GM19328 (cell line): ENCODE measurements at regions not wholly inside any gene's neighbourhood (a gene's known extent, or its start where the extent isn't known, plus 50 kb on each side); places are given as distances from the start of the nearest gene placed in this dataset.

Experiments
- ATAC-seq: cut with Tn5 transposase; IDR thresholded peaks from one replicate; pipeline ENCODE4 v1.9.1; 2021; ENCODE audit warnings: mild to moderate bottlenecking, moderate library complexity; ENCODE audit not compliant: unreplicated experiment

- ATAC-seq = no peak
Measured at GRCh38 chr1:219367496-219367895, 193.8 kb downstream of the LYPLAL1 start.

GRCh38 chr1:219365451-219365850 lies 191.8 kb downstream of the LYPLAL1 start:
- ATAC-seq = no peak

GRCh38 chr1:219362702-219363101 lies 189.0 kb downstream of the LYPLAL1 start:
- ATAC-seq = no peak

GRCh38 chr1:219359126-219359525 lies 185.4 kb downstream of the LYPLAL1 start:
- ATAC-seq = no peak

DNA sequence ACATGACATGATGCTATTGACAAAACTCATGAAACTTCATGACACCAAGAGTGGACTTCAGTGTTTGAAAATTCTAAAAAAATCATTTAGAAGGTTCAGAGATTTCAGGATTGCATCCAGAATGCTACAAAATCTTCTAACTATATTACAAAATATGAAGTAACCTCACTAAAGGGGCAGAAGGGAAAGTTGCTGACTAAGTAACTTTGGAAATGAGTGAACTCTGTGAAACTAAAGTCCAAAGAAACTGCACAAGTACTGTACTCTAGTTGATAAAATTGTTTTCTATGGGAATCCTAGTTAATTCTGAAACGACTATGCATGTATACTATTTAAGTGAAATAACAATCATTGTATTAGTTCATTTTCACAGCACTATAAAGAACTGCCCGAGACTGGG lies 184.4 kb downstream of the LYPLAL1 start:
- ATAC-seq = no peak

GRCh38 chr1:219354962-219355361 lies 181.3 kb downstream of the LYPLAL1 start:
- ATAC-seq = no peak

- no peak for ATAC-seq
Measured at GRCh38 chr1:219352961-219353651, 179.4 kb downstream of the LYPLAL1 start.

DNA sequence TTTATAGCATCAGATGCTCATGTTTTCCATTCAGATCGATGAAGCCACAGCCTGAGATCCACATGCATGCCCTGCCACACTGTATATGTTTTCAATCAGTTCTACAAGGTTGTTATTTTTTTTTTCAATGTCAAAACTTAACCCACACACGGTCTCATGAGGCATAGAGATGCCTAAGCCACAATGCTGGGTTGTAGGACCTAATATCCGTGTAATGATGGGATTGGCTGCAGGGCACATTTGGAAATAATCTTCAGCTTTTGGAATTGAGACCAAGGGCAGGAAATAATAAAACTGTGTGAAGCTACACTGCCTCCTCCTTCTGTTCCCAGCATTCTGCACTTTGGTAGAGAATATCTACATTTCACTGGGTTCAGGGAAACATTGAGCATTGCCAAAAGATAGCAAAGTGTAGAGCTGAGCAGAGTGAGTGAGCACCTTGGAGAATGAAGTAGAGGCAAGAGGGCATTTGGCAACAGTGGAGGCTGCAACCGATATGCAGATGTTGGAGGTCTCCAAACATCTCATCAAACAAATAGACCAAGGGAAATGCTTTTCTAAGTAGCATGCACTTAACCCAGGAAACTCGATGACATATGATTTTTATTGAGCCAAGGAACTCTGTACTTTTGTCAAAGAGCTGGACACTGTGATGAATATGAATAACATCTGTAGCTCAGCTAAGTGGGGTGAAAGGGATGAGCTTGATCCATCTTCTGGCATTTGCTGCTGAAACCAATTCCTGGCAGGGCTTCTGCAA lies 176.7 kb downstream of the LYPLAL1 start:
- ATAC-seq = no peak

GRCh38 chr1:219347921-219348391 lies 174.3 kb downstream of the LYPLAL1 start:
- ATAC-seq = no peak

DNA sequence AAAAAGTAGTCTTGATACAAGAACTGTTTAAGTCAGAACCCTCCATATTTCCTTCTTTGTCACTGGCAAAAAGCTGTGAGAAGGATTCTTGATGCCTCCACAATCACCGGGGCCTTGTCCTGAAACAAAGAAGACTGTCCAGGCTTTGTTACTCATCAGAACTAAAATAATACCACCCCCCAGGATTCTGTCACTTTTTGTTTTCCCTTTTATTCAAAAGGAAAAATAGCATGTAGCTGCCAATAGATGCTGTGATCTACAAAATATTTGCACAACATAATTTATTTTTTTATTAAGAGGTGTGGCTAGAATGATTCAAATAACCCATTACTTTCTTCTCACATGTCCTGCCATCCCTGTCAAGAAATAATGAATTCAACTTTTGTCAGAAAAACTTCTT lies 173.7 kb downstream of the LYPLAL1 start:
- no peak for ATAC-seq

GRCh38 chr1:219345953-219346352 lies 172.3 kb downstream of the LYPLAL1 start:
- ATAC-seq = no peak

- ATAC-seq = no peak
Measured at GRCh38 chr1:219342836-219343235, 169.2 kb downstream of the LYPLAL1 start.

GRCh38 chr1:219340796-219341195 lies 167.1 kb downstream of the LYPLAL1 start:
- no peak for ATAC-seq

DNA sequence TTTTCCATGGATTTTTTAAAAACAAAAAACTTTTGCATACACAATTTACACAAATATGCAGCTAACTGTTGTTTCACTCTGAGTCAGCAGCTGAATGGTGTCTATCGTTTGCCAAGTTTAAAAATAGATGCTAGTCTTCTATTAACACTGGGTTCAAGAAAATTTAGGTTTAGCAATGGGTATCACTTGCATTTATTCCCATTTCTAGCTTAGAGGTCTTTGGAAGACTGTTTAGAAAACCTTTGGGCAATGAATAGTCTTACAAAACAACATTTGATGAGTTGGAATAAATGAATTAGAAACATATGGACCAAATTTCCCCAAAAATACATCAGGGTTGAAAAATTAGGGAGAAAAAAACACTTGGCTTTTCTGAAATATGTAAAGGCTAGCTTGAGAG lies 165.8 kb downstream of the LYPLAL1 start:
- no peak for ATAC-seq

DNA sequence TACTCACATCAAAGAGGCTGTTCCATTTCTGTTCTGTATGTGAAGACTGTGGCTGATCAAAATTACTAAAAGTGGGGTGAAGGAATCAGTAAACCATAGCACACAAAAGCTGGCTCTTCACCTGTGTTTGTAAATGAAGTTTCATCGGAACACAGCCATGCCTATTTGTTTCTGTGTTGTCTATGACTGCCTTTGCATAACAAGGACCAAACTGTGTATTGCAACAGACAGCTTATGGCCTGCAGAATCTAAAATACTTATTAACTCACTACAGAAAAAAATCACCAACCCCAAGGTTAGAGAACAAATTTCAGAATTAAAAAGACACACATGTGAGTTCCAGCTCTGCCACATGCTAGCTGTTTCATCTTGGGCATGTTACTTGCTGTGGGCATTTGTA lies 163.9 kb downstream of the LYPLAL1 start:
- ATAC-seq = no peak

GRCh38 chr1:219333626-219334025 lies 159.9 kb downstream of the LYPLAL1 start:
- no peak for ATAC-seq

- no peak for ATAC-seq
Measured at GRCh38 chr1:219331424-219331823, 157.7 kb downstream of the LYPLAL1 start.

GRCh38 chr1:219330669-219331068 lies 157.0 kb downstream of the LYPLAL1 start:
- no peak for ATAC-seq

DNA sequence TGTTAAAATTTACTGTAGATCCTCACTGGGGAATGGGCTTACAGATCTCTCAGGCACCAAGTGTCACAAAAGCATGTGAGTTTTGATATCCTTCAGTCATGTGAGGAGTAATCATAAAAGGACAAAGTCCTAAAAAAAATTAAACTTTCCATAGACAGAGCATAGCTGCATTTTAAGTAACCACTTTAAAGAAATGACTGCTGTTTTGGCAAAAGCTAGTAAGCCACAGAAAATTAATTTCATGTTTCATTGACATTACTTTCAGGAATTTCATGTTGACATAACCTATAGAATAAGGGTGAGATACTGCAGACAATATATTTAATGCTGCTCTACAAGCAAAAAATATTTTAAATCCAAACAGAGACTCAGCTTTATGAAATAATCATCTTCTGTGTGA lies 156.3 kb downstream of the LYPLAL1 start:
- ATAC-seq = no peak

DNA sequence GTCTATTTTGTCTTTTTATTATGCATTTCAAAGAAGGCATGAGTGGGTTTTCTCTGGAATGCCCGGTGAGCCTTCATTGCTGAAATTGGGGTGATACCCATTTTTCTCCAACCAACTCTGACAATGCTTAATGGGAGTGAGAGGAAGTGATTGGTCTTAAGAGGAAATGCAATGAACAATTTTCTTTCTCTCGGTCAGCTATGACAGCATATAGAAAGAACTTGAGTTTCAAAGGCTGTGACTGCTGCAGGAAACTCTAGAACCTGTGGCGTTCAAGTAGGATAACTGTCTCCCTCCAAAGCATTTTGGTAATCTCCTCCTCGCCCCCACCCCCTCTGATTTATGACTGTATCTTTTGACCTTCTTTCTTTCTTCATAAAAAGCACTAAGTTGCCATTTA lies 155.9 kb downstream of the LYPLAL1 start:
- ATAC-seq = no peak

DNA sequence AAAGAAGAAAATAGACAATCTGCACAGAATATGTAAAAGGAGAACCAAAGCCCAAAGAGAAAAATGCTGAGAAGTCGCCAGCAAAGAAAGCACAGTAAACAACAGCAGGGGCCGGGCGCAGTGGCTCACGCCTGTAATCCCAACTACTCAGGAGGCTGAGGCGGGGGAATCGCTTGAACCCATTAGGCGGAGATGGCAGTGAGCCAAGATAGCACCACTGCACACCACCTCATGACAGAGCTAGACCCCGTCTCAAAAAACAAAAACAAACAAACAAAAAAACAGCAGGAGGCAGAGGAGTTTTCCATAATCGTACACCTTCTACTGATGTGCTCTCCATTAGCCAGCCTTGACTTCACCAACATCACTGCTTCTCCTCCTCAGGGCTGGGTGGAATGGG lies 153.2 kb downstream of the LYPLAL1 start:
- ATAC-seq = no peak

GRCh38 chr1:219325368-219325742 lies 151.7 kb downstream of the LYPLAL1 start:
- ATAC-seq = no peak
